Lower leg skin (tissue), 4 donors: ENCODE measurements at regions not wholly inside any gene's neighbourhood (a gene's known extent, or its start where the extent isn't known, plus 50 kb on each side); places are given as distances from the start of the nearest gene placed in this dataset.

Experiments used
- DNase-seq, 2 donors: peaks; one replicate each; pipeline ENCODE4 v3.0.0-alpha.2; 2019; ENCODE audit warnings: low spot score in 2 of 2
- H3K4me3 ChIP-seq: fragments of 200-600 bp; sonication (generic); 2 replicates; pipeline ENCODE4 v1.5.1; 2017; ENCODE audit warnings: mild to moderate bottlenecking, low read depth; ENCODE audit not compliant: poor library complexity, severe bottlenecking
- CTCF ChIP-seq, 3 donors: fragments of 450-650 bp; IDR thresholded peaks; one replicate each; pipeline ENCODE4 v1.5.1; 2016; ENCODE audit warnings: antibody characterized with exemption in 3 of 3, mild to moderate bottlenecking in 3 of 3, moderate library complexity in 2 of 3
- POLR2A ChIP-seq, 2 donors: fragments of 450-650 bp; IDR thresholded peaks; one replicate each; pipeline ENCODE4 v1.6.1; 2016 to 2017; ENCODE audit warnings: antibody characterized with exemption in 2 of 2, mild to moderate bottlenecking in 1 of 2, moderate library complexity in 1 of 2
- WGBS, 2 donors: methylation state at CpG; one replicate each; pipeline ENCODE4 v1.1.5; 2018; 5-methylcytosine and 5-hydroxymethylcytosine counted together
- intact Hi-C: fragments of 100-400 bp; cut with DNase I; formaldehyde crosslinking; loops from one replicate; pipeline ENCODE4 v1.15.0; 2023; ENCODE audit warnings: low total_unique reads

- no peak overlapping the region for H3K4me3 ChIP-seq
- 83 to 87% methylated on average over 6 of the region's 6 CpGs for WGBS, 2 donors
- TF ChIP-seq CTCF (IDR thresholded peaks at IDR 0.05) (no peak), POLR2A (IDR thresholded peaks at IDR 0.05) (no peak)
- intact Hi-C loops: no loop called here
- no peak for DNase-seq
Observed at GRCh38 chr9:109972026-109972882, 192.3 kb downstream of the PALM2AKAP2 start.

DNA sequence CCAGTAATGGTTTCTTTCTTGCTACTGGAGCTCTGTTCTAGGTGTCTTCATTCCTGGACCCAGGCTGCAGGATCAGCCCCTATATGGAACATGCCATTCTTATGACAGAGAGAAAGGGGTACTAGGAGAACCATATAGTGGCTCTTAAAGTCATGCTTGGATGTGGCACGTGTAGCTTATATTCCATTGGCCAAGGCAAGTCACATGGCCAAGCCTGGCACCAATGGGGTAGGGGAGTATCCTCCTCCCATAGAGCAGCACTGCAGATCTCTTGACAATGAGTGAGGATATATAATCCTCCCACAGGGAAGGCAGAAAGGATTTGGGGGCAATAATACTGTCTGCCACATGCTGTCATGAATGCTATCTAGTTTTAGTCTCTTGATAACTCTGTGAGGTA lies 193.3 kb downstream of the PALM2AKAP2 start:
- intact Hi-C loops: no loop called here
- no peak overlapping the region for H3K4me3 ChIP-seq
- DNase-seq: no peak
- WGBS, 2 donors: 91 to 100% methylated on average over 1 of the region's 1 CpG
- TF ChIP-seq CTCF (IDR thresholded peaks at IDR 0.05) (no peak), POLR2A (IDR thresholded peaks at IDR 0.05) (no peak)

- no peak overlapping the region for H3K4me3 ChIP-seq
- intact Hi-C loops: no loop called here
- TF ChIP-seq POLR2A (IDR thresholded peaks at IDR 0.05) (no peak), CTCF (IDR thresholded peaks at IDR 0.05) (no peak)
- no peak for DNase-seq
- 77 to 92% methylated on average over 7 of the region's 7 CpGs for WGBS, 2 donors
Observed at GRCh38 chr9:109974143-109974917, 194.3 kb downstream of the PALM2AKAP2 start.

DNA sequence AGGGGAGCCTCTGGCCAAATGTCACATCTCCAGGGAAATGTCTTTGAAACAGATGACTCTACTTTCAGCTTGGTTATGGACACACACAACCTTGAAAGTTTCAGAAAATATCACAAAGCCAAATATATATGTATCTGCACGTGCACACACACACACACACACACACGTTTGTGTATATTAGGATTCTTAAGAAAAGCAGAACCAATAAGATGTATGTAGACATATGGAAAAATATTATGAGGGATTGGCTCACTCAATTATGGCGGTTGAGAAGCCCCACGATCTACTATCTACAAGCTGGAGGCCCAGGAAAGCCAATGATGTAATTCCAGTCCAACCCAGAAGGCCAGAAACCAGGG lies 194.9 kb downstream of the PALM2AKAP2 start:
- intact Hi-C loops: no loop called here
- WGBS, 2 donors: 93 to 96% methylated on average over 4 of the region's 4 CpGs
- no peak overlapping the region for H3K4me3 ChIP-seq
- TF ChIP-seq POLR2A (IDR thresholded peaks at IDR 0.05): no peak
- no peak for TF ChIP-seq CTCF (IDR thresholded peaks at IDR 0.05)
- no peak for DNase-seq

DNA sequence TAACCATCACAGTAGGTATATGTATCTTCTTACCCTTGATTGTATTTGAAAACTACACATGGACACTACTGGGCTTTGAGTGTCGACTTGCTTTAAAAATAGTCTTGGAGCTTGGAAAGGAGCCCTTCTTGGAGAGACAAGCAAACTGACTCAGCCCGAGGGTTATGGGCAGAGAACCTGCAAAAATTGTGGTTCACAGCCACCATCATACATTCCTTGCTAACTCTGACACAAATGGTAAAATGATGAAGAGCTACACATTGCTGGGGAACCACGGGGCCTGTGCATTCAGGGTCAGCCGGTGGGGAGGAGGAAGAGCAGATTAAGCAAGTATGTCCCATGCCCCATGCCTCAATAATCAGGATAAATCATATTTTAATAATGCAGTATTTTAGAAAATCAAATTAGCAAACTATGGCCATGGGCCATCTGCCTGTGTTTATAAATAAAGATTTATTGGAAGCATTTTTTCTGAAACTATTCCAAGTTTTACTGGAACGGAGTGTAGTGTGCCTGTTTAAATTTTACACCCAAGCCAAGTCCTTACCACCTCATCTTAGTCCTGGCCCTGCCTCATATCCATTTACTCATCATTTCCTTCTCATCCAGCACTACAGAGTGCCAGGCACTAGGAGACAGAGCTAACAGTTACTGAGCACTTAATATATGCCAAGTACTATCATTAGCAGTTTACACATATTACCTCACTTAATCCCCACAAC lies 195.7 kb downstream of the PALM2AKAP2 start:
- intact Hi-C loops: no loop called here
- 61 to 70% methylated on average over 5 of the region's 5 CpGs for WGBS, 2 donors
- TF ChIP-seq CTCF (IDR thresholded peaks at IDR 0.05) (no peak), POLR2A (IDR thresholded peaks at IDR 0.05) (no peak)

More for the DNA sequence above, 195.7 kb downstream of the PALM2AKAP2 start:
- H3K4me3 ChIP-seq: no peak overlapping the region
- DNase-seq: no peak
